NT2/D1 (cell line): ENCODE measurements at regions not wholly inside any gene's neighbourhood (a gene's known extent, or its start where the extent isn't known, plus 50 kb on each side); places are given as distances from the start of the nearest gene placed in this dataset.

Experiments used
- DNase-seq: peaks from one replicate; pipeline ENCODE4 v3.0.0-alpha.2; 2011; ENCODE audit warnings: low read depth, low spot score
- H3K27me3 ChIP-seq: 2 replicates; pipeline ENCODE4 v1.6.0; 2011; ENCODE audit warnings: mild to moderate bottlenecking; ENCODE audit not compliant: insufficient read length, insufficient read depth
- H3K36me3 ChIP-seq: 2 replicates; pipeline ENCODE4 v1.6.1; 2011; ENCODE audit warnings: mild to moderate bottlenecking, low read length, mixed read lengths; ENCODE audit not compliant: insufficient read depth, insufficient read length
- H3K4me1 ChIP-seq: 2 replicates; pipeline ENCODE4 v1.5.1; 2011; ENCODE audit not compliant: insufficient read depth, insufficient read length
- H3K4me3 ChIP-seq: 2 replicates; pipeline ENCODE4 v1.5.1; 2011; ENCODE audit warnings: low read depth; ENCODE audit not compliant: insufficient read length
- H3K9ac ChIP-seq: 2 replicates; pipeline ENCODE4 v1.6.0; 2011; ENCODE audit warnings: low read depth; ENCODE audit not compliant: insufficient read length
- H3K9me3 ChIP-seq: 2 replicates; pipeline ENCODE4 v1.5.1; 2011; ENCODE audit warnings: mild to moderate bottlenecking, low read length; ENCODE audit not compliant: insufficient read depth
- SUZ12 ChIP-seq: IDR thresholded peaks from 2 replicates; pipeline ENCODE4 v1.6.1; 2011; ENCODE audit not compliant: insufficient read length, insufficient read depth; ENCODE audit errors: extremely low read depth
- YY1 ChIP-seq: IDR thresholded peaks from 2 replicates; pipeline ENCODE4 v1.6.1; 2011; ENCODE audit not compliant: insufficient read length, insufficient read depth
- ZNF274 ChIP-seq: IDR thresholded peaks from 2 replicates; pipeline ENCODE4 v1.6.1; 2011; ENCODE audit warnings: mild to moderate bottlenecking, low read depth, low read length

DNA sequence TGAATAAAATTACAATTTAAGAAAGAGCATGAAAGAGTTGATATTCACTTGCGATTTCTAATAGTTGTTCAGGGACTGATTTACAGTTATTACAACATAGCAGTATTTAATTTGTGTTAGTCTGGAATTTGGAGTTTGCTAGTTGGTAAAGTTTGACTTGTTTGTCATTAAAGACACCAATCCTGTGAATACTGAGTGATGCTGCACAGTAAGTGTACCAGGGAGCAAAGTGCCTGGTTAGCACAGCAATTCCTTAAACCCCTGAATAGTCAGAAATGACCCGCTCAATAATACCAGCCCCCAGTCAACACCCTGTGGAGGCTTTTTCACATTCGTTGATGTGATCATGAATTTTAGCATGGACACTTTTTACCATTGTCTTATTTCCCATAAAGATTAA is 122.2 kb upstream of the GC start:
- H3K9ac ChIP-seq: no peak overlapping the region
- H3K36me3 ChIP-seq: no peaks in the 10 kb centered on the region

DNA sequence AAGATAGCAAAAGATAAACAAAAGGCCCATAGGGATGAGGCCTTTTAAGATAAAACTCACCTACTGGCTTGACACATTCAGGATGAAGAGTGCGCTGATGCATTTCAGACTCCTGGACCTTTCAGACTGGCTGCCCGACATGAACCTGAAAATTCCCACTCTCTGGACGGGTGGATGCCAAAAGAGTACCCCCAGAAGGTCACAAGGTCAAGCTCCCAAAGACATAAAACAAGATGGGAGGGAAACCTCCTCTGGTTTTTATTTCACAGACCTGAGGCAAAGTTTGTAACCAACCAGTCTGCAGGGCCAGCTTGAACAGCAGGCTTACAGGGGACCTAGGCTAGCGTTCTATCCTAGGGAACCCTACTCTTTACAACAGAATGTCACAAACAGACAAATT is 123.2 kb upstream of the GC start:
- Histone ChIP-seq H3K9me3 (0 out of 2 replicates have a peak, but pooled peaks cover 5% of the 10 kb centered on the region), H3K9ac (no peak overlapping the region), H3K4me3 (no peak overlapping the region), H3K4me1 (no peaks in the 10 kb centered on the region), H3K36me3 (no peaks in the 10 kb centered on the region), H3K27me3 (no peaks in the 10 kb centered on the region)
- no peak for TF ChIP-seq SUZ12
- TF ChIP-seq ZNF274: no peak
- no peak for TF ChIP-seq YY1
- DNase-seq: no peak

More for the DNA sequence above, 122.2 kb upstream of the GC start:
- TF ChIP-seq SUZ12 (no peak), YY1 (no peak), ZNF274 (no peak)
- H3K9me3 ChIP-seq: 0 out of 2 replicates have a peak, but pooled peaks cover 5% of the 10 kb centered on the region
- H3K4me3 ChIP-seq: no peak overlapping the region
- H3K4me1 ChIP-seq: no peaks in the 10 kb centered on the region
- no peaks in the 10 kb centered on the region for H3K27me3 ChIP-seq
- no peak for DNase-seq

DNA sequence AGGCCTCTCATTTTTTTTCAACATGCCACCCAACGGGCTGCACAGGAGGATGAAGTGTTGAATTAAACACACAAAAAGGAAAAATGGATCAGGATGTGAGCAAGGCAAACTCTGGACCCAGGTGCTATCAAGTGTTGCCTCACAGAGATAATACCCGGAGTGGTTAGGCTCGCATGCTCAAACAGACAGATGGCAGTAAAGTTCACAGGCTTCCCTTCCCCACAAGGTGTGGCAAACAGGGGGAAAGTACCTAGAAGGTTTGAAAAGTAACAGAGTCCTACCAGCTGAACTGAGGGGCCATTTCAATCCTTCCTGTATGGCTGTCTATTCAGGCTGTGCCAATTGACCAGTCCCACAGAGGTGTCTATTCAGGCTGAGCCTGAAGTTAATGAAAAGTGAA is 123.9 kb upstream of the GC start:
- Histone ChIP-seq H3K36me3 (no peaks in the 10 kb centered on the region), H3K9me3 (0 out of 2 replicates have a peak, but pooled peaks cover 5% of the 10 kb centered on the region), H3K4me1 (no peaks in the 10 kb centered on the region), H3K4me3 (no peak overlapping the region), H3K27me3 (no peaks in the 10 kb centered on the region), H3K9ac (no peak overlapping the region)
- no peak for DNase-seq
- TF ChIP-seq SUZ12 (no peak), YY1 (no peak), ZNF274 (no peak)

DNA sequence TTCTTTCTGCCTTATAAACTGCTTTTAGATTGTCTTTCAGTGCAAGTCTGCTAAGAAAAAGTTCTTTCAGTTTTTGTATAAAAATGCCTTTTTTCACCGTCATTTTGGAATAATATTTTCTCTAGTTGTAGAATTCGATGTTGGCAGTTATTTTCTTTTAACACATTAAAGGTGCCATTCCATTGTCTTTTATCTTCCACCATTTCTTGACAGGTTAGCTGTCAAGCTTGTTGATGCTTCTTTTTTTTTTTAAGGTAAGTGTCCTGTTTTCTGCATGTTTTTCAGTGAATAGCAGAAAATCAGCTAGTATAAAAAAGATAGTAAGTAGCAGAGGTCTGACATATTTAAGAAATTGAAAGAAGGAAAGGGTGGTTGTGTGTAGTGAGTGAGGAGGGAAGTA is 118.5 kb upstream of the NPFFR2 start:
- no peak overlapping the region for H3K9ac ChIP-seq

DNA sequence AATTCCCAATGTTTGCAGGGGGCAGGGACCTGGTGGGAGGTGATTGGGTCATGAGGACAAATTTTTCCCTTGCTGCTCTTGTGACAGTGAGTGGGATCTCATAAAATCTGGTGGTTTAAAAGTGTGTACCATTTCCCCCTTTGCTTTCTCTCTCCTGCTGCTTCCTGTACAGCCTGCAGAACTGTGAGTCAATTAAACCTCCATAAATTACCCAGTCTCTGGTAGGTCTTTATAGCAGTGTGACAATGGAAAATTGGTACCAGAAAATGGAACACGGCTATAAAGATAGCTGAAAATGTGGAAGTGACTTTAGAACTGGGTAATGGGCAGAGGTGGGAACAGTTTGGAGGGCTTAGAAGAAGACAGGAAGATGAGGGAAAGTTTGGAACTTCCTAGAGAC is 108.7 kb upstream of the NPFFR2 start:
- peaks cover 18% of the 10 kb centered on the region for H3K9me3 ChIP-seq

More for the DNA sequence above, 118.5 kb upstream of the NPFFR2 start:
- Histone ChIP-seq H3K9me3 (no peaks in the 10 kb centered on the region), H3K4me1 (no peaks in the 10 kb centered on the region), H3K36me3 (no peaks in the 10 kb centered on the region), H3K27me3 (no peaks in the 10 kb centered on the region), H3K4me3 (no peak overlapping the region)
- no peak for DNase-seq
- TF ChIP-seq YY1 (no peak), SUZ12 (no peak), ZNF274 (no peak)

DNA sequence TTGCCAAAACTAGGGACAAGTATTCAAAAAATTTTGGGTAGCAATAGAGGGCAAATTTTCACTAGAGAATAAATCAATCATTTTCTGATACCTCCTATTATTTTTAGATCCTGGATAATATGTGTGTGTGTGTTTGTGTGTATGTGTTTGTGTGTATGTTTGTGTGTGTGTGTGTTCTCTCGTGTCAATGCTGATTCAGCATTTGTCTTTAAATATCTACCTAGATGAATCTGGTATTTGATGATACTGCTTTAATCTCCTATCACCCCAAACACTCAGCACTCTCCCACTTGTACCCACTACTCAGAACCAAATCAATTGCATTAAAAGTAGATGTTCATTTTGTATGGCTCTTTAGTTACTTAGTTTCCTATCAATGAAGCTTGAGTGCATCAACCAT is 101.3 kb upstream of the NPFFR2 start:
- H3K4me1 ChIP-seq: no peaks in the 10 kb centered on the region
- H3K9ac ChIP-seq: no peak overlapping the region
- no peaks in the 10 kb centered on the region for H3K36me3 ChIP-seq
- TF ChIP-seq ZNF274 (no peak), SUZ12 (no peak), YY1 (no peak)
- H3K4me3 ChIP-seq: no peak overlapping the region
- DNase-seq: no peak
- no peaks in the 10 kb centered on the region for H3K27me3 ChIP-seq
- no peaks in the 10 kb centered on the region for H3K9me3 ChIP-seq

More for the DNA sequence above, 108.7 kb upstream of the NPFFR2 start:
- H3K27me3 ChIP-seq: no peaks in the 10 kb centered on the region
- no peak overlapping the region for H3K4me3 ChIP-seq
- H3K36me3 ChIP-seq: no peaks in the 10 kb centered on the region
- TF ChIP-seq SUZ12 (no peak), YY1 (no peak), ZNF274 (no peak)
- H3K9ac ChIP-seq: no peak overlapping the region
- DNase-seq: no peak
- H3K4me1 ChIP-seq: no peaks in the 10 kb centered on the region

DNA sequence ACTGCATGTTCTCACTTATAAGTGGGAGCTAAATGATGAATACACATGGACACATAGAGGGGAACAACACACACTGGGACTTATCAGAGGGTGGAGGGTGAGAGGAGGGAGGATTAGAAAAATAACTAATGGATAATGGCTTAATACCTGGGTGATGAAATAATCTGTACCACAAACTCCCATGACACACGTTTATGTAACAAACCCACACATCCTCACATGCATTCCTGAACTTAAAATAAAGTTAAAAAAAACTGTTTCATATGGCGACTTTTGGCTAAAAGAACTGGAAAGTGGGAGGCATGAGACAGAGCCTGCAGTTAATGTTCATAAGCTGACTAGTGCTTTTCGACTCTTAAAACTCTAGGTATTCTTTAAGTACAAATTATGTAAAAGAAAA is 98.9 kb upstream of the NPFFR2 start:
- H3K36me3 ChIP-seq: no peaks in the 10 kb centered on the region
- no peak for DNase-seq
- TF ChIP-seq SUZ12: no peak
- no peak for TF ChIP-seq YY1
- no peak for TF ChIP-seq ZNF274
- no peaks in the 10 kb centered on the region for H3K4me1 ChIP-seq
- no peak overlapping the region for H3K4me3 ChIP-seq
- H3K27me3 ChIP-seq: no peaks in the 10 kb centered on the region
- no peaks in the 10 kb centered on the region for H3K9me3 ChIP-seq
- no peak overlapping the region for H3K9ac ChIP-seq

DNA sequence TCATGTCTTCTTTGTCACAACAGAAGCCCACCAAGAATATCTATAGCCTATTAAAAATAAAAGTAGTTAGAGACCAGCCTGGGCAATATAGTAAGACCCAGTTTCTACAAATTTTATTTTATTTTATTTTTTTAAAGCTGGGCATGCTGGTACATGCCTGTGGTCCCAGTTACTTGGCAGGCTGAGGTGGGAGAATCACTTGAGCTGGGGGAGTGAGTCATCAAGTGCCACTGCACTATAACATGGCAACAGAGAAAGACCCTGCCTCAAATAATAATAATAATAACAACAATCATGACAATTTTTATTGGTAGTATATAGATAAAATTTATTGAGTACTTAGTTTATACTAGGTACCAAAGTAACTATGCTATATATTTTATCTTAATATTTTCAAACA is 93.0 kb upstream of the NPFFR2 start:
- no peak for TF ChIP-seq YY1
- no peak for TF ChIP-seq ZNF274
- no peak for TF ChIP-seq SUZ12
- no peaks in the 10 kb centered on the region for H3K4me1 ChIP-seq
- no peak overlapping the region for H3K9ac ChIP-seq
- no peaks in the 10 kb centered on the region for H3K36me3 ChIP-seq
- H3K27me3 ChIP-seq: no peaks in the 10 kb centered on the region
- no peaks in the 10 kb centered on the region for H3K9me3 ChIP-seq
- no peak for DNase-seq
- no peak overlapping the region for H3K4me3 ChIP-seq
